GM21526 (cell line): ENCODE measurements at regions not wholly inside any gene's neighbourhood (a gene's known extent, or its start where the extent isn't known, plus 50 kb on each side); places are given as distances from the start of the nearest gene placed in this dataset.

ENCODE experiments used
- ATAC-seq: cut with Tn5 transposase; IDR thresholded peaks from one replicate; pipeline ENCODE4 v1.9.1; 2021; ENCODE audit warnings: moderate library complexity; ENCODE audit not compliant: unreplicated experiment, low FRiP score

DNA sequence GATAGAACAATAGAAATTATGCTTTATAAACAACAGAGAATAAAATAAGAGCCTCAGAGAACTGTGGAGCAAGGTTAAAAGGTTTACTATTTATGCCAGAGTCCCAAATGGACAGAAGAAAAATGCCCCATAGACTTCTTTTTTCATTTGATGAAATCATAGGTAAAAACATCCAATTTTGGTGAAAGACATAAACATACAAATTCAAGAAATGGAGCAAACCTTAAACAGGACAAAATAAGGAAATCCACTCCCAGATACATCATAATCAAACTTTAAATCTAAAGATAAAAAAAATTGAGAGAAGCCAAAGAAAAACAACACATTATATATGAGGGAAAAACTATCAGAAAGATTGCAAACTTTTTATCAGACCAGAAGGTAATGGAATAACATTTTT, 182.8 kb downstream of the GADD45G start:
- ATAC-seq = no peak

DNA sequence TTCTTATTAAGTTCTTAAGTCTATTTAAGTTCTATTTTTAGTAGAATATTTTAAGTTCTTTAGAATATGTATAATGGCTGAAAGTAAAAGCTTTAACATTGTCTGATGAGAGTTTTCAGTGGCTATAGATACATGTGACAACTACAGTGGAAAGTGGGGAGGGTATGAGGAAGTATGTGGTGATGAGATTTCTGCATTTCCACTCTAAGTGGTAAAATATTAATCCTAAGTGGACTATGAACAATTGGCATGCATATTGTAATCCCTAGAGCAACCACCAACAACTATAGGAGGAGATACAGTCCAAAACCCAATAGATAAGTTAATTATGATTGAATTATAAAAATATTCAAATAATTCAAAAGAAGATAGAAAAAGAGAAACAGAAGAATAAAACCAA, 183.6 kb downstream of the GADD45G start:
- ATAC-seq = no peak

- no peak for ATAC-seq
Measured at GRCh38 chr9:89789922-89790510, 185.2 kb downstream of the GADD45G start.

DNA sequence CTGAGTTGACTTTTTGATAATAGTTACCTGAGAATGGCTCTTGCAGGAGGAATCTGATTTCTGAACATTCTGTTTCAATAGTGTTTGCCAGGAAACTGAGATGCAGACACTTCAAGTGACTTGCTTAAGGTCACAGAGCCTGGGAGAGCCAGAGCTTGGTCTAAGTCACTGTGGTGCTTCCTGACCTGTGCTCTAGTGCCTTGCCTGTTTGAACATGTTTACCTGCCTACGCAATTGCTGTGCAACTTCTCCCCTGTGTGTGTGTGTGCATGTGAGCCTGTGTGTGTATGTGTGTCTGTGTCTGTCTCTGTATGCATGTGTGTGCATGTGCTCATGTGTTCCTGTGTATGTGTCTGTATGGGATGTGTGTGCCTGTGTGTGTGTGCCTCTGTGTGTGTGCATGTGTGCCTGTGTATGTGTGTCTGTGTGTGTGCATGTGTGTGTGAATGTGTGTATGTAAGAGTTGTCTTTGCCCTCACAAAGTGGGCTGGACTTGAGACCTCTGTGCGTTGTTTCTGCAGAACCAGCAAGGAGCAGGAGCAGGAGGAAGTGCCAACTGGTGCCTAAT, 185.8 kb downstream of the GADD45G start:
- no peak for ATAC-seq

DNA sequence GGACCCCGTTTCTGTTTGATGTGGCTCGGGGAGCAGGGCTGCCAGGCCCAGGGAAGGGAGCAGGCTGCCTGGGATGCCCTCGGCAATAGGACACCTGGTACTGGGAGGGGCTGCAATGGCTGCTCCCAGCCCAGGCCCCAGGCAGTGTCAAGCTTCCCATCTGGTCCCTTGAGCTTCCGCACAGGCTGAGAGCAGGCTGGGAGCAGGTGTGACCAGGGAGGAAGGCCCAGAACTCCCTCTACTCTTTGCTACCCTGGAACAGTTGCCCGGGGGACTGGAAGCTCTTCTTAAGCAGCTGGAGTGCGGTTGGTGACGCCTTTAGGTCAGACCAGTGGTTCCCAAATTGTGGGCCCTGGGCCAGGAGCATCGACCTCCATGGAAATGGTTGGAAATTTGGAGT, 186.9 kb downstream of the GADD45G start:
- no peak for ATAC-seq

DNA sequence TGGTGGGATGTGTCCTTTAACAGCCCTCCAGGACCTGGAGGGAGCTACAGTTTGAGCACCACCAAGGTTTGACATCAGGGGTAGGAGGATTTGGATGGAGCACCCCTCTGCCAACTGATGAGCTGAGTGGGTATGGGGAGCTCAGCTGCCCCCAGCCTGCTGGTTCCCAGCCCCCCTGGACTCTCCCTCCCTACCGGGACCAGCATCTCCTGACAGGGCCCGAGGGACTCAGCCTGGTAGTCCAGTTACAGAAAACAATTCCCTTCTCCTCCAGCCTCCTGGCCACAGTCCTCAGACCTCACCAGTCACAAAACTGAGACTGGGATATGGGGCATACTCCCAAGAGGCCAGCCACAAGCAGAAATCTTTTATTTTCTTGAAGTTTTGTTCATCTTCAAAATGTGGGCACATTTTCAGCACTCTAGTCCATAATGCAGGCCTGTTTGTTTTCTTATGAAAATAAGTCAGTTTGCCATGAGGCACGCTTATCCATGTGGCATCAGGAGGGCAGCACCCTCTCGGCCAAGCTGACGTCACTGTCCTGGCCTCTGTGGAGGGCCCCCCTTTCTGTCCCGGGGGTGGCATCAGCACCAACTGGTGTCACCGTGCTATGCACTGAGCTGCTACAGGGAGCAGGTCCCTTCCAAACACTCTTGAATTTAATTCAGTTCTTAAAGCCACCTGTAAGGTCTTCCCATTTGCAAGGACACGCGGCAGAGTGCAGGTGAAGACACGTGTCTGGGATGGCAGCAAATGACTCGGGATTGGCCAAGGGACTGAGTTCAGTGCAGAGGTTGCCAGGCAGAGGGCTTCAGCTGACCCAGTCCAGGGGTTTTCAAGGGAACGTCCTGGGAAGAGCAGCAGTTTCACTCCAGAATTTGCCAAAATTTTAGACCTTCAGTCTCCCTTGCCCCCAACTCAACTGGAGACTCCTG, 187.6 kb downstream of the GADD45G start:
- ATAC-seq = no peak

DNA sequence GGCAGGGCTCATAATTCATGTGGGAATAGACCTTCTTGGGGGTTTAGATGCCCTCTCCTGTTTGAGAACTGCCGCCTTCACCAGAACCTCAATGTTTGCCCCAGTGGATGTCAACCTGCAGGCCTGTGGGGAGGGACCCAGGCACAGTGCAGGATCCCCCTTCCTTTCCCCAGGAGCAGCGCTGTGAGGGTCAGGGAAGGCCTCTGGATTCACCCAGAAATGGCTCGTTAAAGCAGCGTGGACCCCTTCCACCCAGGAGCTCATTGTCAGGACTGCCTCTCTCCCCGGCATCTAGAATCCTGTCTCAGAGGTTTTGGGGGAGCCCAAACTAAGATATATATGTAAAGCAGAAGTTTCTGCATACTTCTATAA, 188.3 kb downstream of the GADD45G start:
- ATAC-seq = no peak

- ATAC-seq = no peak
Measured at GRCh38 chr9:89793551-89793950, 188.7 kb downstream of the GADD45G start.

GRCh38 chr9:89794918-89795317, 190.1 kb downstream of the GADD45G start:
- ATAC-seq = no peak

DNA sequence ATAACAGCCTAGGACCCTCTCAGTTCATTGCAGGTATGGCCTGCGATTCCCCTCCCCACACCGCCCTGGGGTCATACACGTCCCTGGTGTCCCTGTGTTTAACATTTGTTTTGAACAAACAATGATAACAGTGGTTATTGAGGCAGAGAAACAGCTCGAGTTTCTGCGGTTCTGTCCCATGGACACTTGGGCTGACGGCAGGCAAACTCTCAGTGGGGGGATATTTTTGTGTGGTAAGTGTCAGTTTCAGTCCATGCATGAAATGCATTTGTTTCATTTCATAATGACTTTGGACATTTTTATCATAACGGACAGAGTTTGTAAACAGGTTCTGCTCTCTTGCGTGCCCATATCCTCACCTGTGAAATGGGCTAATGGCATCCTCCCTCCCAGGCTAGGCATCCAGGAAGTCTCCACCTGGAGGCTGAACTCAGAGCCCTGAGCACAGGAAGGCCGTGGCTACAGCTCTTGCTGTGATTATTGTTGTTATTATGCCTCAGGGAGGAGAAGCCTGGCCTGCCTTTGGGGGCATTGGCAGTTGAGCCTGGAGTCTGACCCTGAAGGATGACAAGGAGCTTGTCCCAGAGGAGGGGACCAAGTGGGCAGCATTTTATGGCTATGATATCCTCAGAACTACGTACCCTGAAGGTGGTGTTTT, 190.9 kb downstream of the GADD45G start:
- ATAC-seq = no peak

DNA sequence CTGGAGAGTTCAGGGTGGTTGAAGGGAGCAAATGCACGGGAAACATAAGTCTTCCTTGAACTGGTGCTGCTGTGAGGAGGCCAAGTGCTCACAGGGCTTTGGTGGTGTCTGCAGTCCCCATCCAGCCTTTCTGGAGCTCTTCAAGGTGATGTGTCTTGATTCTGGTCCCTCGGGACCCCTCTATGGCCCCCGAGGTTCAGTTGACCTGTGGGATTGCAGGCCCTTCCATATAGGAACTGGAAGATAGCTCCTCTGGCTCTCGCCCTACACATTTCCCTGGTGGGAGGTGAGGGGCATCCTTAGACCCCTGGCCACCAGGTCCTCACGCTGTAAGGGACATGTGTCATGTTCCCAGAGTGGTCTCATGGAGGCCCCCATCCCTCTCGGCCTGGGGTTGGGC, 191.8 kb downstream of the GADD45G start:
- no peak for ATAC-seq

DNA sequence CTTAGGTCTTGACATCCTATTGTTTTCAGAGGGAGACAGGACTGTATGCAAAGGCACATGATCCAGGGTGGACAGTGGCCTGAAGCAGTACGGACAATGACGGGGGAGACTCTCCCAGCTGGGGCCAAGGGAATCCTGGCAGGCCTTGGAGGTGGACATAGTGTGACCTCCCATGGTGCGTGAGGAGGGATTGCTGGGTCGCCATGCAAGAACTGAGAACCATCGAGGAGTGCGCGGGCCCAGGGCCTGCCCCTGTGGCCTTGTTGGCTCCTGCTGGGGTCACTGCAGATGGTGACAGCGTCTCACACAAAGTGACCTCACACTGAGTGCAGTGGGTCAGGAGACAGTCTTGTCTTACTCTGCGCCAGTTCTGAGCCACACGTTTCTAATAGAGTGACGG, 192.4 kb downstream of the GADD45G start:
- no peak for ATAC-seq

- no peak for ATAC-seq
Measured at GRCh38 chr9:89797937-89798455, 193.2 kb downstream of the GADD45G start.

GRCh38 chr9:89798547-89799120, 193.8 kb downstream of the GADD45G start:
- ATAC-seq = no peak

- ATAC-seq = no peak
Measured at GRCh38 chr9:89799221-89799620, 194.4 kb downstream of the GADD45G start.

DNA sequence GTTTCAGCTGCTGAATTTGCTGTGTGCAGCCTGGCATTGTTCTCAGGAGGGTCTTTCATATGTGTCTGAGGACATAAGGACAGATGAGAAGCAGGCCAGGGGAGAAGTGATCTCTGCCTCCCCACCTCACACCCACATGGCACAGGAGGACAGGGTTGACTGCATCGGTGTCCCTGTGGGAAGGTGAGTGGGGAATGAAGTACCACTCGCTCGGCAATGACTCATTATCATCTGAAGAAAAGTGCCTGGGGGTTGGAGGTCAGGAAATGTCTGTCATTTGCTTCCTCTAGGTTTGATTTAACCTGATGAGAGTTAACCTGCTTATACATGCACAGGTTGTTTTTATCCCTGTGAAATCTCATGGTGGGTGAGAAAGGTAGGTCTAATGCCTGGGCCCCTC, 195.0 kb downstream of the GADD45G start:
- ATAC-seq = no peak

DNA sequence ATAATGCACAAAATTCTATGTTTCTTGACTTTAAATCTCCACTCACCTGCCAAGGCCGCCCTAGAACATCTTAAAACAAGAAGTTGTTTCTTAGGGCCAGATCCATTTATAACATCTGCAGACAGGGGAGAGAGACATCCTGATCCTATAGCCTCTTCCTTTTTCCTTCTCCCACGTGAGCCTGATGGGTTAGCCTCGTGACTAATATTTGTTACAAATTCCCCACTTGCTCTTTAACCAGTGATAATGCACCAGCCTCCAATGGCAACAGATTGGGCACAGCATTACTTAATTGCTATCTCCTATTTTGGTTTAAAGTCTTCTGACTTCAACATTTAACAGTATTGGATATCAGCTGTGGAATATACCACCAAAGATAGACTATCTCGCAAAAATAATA, 196.5 kb downstream of the GADD45G start:
- no peak for ATAC-seq

DNA sequence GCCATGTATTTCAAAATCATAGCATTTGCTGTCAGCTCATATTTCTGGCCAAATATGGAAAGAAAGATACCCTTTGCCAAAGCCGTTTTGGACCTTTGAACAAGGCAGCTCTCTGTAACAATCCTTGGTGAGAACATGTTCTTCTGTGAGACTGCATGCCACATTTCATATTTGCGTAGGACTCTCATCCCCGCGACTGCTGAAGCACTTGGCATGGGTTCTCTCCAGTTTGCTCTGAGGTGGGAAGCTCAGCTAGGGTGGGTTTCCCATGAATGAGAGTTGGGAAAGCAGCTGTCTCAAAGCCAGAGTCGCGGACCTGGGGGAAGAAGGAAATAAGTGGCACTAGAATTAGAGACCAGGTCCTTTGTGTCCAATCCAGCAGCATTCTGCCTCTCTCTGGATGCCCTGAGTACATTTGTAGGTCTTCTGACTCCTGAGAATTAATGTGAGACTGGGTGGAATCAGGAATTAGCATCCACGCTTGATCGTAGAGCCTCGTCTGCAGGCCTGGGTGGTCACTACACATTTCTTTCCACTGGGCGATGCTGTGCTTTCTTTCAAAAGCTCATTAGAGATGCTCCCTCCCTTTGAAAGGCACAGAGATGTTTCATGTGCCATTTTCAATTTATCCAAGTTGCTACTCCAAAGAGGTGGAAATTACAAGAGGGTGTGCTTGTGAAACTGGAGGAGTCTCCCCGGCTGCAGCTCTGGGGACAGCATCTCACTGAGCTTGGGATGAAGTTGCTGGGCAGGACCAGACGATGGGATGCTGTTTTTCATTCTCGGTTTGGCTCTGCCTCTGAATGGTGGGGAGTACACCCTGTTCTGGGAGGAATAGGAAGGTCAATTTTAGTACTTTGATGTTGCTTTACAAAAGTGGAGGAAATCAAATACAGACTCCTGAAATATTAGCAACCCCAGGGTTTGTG, 197.2 kb downstream of the GADD45G start:
- ATAC-seq = no peak

DNA sequence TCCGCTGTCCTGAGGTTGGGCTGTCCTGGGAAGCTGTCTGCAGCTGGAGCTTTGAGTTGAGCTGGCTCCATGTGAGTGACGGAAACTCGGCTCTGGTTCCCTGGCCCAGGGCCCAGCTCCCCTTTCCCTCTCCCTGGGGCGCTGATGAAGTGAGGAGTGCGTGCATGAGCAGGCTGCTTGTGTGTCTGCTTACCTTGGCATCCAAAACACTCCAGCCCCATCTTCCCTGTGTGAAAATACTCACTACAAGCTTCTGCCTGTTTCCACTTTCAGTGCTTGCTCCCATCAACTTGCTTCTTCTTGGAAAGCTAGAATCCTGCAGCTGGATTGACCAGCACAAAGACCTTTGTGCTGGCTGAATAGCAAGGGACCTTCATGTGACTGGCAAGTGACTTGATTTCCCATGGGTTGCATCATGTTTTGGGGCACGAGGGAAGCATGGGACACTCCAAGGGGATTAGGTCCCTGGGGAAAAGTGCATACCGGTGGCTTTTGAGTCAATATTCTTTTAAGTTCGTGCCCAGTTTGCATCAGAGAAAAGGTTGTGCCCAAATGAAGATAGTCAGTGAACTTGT, 198.1 kb downstream of the GADD45G start:
- no peak for ATAC-seq
